Keratinocyte (primary cell): ENCODE measurements at regions not wholly inside any gene's neighbourhood (a gene's known extent, or its start where the extent isn't known, plus 50 kb on each side); places are given as distances from the start of the nearest gene placed in this dataset.

Experiments used
- DNase-seq: peaks from one replicate; pipeline ENCODE4 v3.0.0-alpha.2; 2011; ENCODE audit warnings: low read depth, missing footprints, low spot score
- FAIRE-seq: peaks from 2 replicates; lab custom pipeline; 2011; peaks lifted over from hg19 to GRCh38; lab: Jason Lieb, UNC
- H2AFZ ChIP-seq: 2 replicates; pipeline ENCODE4 v1.6.0; 2012; ENCODE audit warnings: low read length, control low read depth, inconsistent platforms; ENCODE audit not compliant: control insufficient read depth
- H3K27ac ChIP-seq: 2 replicates; pipeline ENCODE4 v1.5.1; 2011; ENCODE audit warnings: low read length; ENCODE audit not compliant: control insufficient read depth, insufficient read depth
- H3K27me3 ChIP-seq: 3 replicates; pipeline ENCODE4 v1.6.0; 2011; ENCODE audit warnings: low read length; ENCODE audit not compliant: control insufficient read depth, insufficient read depth; ENCODE audit errors: extremely low read depth
- H3K36me3 ChIP-seq, 2 experiments: 2 replicates in 1 of 2; 3 replicates in 1 of 2; pipeline ENCODE4 v1.5.1; 2011; ENCODE audit warnings: low read length in 2 of 2, mild to moderate bottlenecking in 1 of 2; ENCODE audit not compliant: control insufficient read depth in 2 of 2, insufficient read depth in 2 of 2; ENCODE audit errors: extremely low read depth in 1 of 2
- H3K4me1 ChIP-seq: 3 replicates; pipeline ENCODE4 v1.5.1; 2011; ENCODE audit warnings: low read length; ENCODE audit not compliant: control insufficient read depth, insufficient read depth; ENCODE audit errors: extremely low read depth
- H3K4me2 ChIP-seq: 3 replicates; pipeline ENCODE4 v1.6.0; 2011; ENCODE audit warnings: low read depth, low read length; ENCODE audit not compliant: control insufficient read depth, insufficient read depth; ENCODE audit errors: extremely low read depth
- H3K4me3 ChIP-seq, 3 experiments: fragments of 200-600 bp in 1 of 3; sonication (generic) in 1 of 3; 2 replicates in 2 of 3; 3 replicates in 1 of 3; pipeline ENCODE4 v1.5.1; 2011 to 2016; ENCODE audit warnings: low read length in 3 of 3, mild to moderate bottlenecking in 3 of 3, control low read depth in 2 of 3, inconsistent platforms in 1 of 3, low read depth in 1 of 3, mixed read lengths in 1 of 3, mixed run types in 1 of 3, moderate library complexity in 1 of 3; ENCODE audit not compliant: control insufficient read depth in 2 of 3, insufficient read depth in 2 of 3; ENCODE audit errors: extremely low read depth in 1 of 3
- H3K79me2 ChIP-seq: 2 replicates; pipeline ENCODE4 v1.6.0; 2012; ENCODE audit warnings: low read length; ENCODE audit not compliant: control insufficient read depth, insufficient read depth
- H3K9ac ChIP-seq: 3 replicates; pipeline ENCODE4 v1.6.0; 2011; ENCODE audit warnings: low read length; ENCODE audit not compliant: control insufficient read depth, insufficient read depth; ENCODE audit errors: extremely low read depth
- H3K9me1 ChIP-seq: 3 replicates; pipeline ENCODE4 v1.6.0; 2011; ENCODE audit warnings: low read length; ENCODE audit not compliant: control insufficient read depth, insufficient read depth; ENCODE audit errors: extremely low read depth
- H3K9me3 ChIP-seq: 2 replicates; pipeline ENCODE4 v1.5.1; 2012; ENCODE audit warnings: low read depth, low read length; ENCODE audit not compliant: control insufficient read depth
- H4K20me1 ChIP-seq: 3 replicates; pipeline ENCODE4 v1.6.0; 2011; ENCODE audit warnings: low read length; ENCODE audit not compliant: control insufficient read depth, insufficient read depth; ENCODE audit errors: extremely low read depth
- EZH2 ChIP-seq: IDR thresholded peaks from one replicate; pipeline ENCODE4 v1.6.1; 2012; ENCODE audit warnings: inconsistent platforms, mild to moderate bottlenecking, low read length, moderate library complexity
- dilution Hi-C: fragments of 300-500 bp; cut with MboI; formaldehyde crosslinking; loops from one replicate; pipeline ENCODE4 v1.7.0; 2020; ENCODE audit warnings: low sequenced_read_pairs; ENCODE audit not compliant: extremely low pct_ligation_motif_present
- TF ChIP-seq, protein P1 (sequence below), 3 experiments: IDR thresholded peaks in 1 of 3; conservative IDR thresholded peaks in 1 of 3; optimal IDR thresholded peaks in 1 of 3; 2 replicates in 2 of 3; 3 replicates in 1 of 3; pipeline versions ENCODE3 to v1.5.1; 2011; ENCODE audit warnings: low read length in 3 of 3, mild to moderate bottlenecking in 3 of 3, moderate library complexity in 2 of 3, control low read depth in 1 of 3, inconsistent platforms in 1 of 3; ENCODE audit not compliant: insufficient read depth in 2 of 3; ENCODE audit errors: extremely low read depth in 1 of 3

- Histone ChIP-seq H3K27ac (no peak overlapping the region), H3K9me1 (no peaks in the 10 kb centered on the region), H3K4me3 (no peak overlapping the region), H4K20me1 (no peaks in the 10 kb centered on the region), H2AFZ (no peak overlapping the region), H3K4me2 (no peak overlapping the region), H3K79me2 (no peaks in the 10 kb centered on the region), H3K27me3 (no peaks in the 10 kb centered on the region), H3K4me1 (no peaks in the 10 kb centered on the region), H3K9me3 (no peaks in the 10 kb centered on the region), H3K9ac (no peak overlapping the region), H3K36me3 (no peaks in the 10 kb centered on the region)
- TF ChIP-seq, protein P1, sequence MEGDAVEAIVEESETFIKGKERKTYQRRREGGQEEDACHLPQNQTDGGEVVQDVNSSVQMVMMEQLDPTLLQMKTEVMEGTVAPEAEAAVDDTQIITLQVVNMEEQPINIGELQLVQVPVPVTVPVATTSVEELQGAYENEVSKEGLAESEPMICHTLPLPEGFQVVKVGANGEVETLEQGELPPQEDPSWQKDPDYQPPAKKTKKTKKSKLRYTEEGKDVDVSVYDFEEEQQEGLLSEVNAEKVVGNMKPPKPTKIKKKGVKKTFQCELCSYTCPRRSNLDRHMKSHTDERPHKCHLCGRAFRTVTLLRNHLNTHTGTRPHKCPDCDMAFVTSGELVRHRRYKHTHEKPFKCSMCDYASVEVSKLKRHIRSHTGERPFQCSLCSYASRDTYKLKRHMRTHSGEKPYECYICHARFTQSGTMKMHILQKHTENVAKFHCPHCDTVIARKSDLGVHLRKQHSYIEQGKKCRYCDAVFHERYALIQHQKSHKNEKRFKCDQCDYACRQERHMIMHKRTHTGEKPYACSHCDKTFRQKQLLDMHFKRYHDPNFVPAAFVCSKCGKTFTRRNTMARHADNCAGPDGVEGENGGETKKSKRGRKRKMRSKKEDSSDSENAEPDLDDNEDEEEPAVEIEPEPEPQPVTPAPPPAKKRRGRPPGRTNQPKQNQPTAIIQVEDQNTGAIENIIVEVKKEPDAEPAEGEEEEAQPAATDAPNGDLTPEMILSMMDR (optimal IDR thresholded peaks at IDR 0.05 in 1 of 3, IDR thresholded peaks at IDR 0.05 in 1 of 3, conservative IDR thresholded peaks at IDR 0.05 in 1 of 3; ENCODE audit: extremely low read depth in 1 of 3, insufficient read depth in 2 of 3, low read length in 3 of 3): no peak
- TF ChIP-seq EZH2: no peak
- dilution Hi-C loops: no loop called here
- DNase-seq (no peak), FAIRE-seq (no peak)
Measured at GRCh38 chr4:33134366-33134765, 2414.2 kb downstream of the PCDH7 start.

GRCh38 chr4:33149658-33150524 lies 2429.7 kb downstream of the PCDH7 start:
- dilution Hi-C loops: no loop called here

More at GRCh38 chr4:33149658-33150524, 2429.7 kb downstream of the PCDH7 start:
- H3K9me3 ChIP-seq: no peaks in the 10 kb centered on the region
- H4K20me1 ChIP-seq: no peaks in the 10 kb centered on the region
- DNase-seq (no peak), FAIRE-seq (no peak)
- H3K4me2 ChIP-seq: no peak overlapping the region
- H3K36me3 ChIP-seq: no peaks in the 10 kb centered on the region
- H3K9me1 ChIP-seq: no peaks in the 10 kb centered on the region
- no peaks in the 10 kb centered on the region for H3K4me1 ChIP-seq
- H3K9ac ChIP-seq: no peak overlapping the region
- no peak overlapping the region for H2AFZ ChIP-seq
- H3K4me3 ChIP-seq: no peak overlapping the region
- no peaks in the 10 kb centered on the region for H3K79me2 ChIP-seq
- no peaks in the 10 kb centered on the region for H3K27me3 ChIP-seq
- TF ChIP-seq EZH2: no peak
- TF ChIP-seq, protein P1 (optimal IDR thresholded peaks at IDR 0.05 in 1 of 3, IDR thresholded peaks at IDR 0.05 in 1 of 3, conservative IDR thresholded peaks at IDR 0.05 in 1 of 3; ENCODE audit: extremely low read depth in 1 of 3, insufficient read depth in 2 of 3, low read length in 3 of 3): no peak
- no peak overlapping the region for H3K27ac ChIP-seq
